ENCODE measurements at regions not wholly inside any gene's neighbourhood (a gene's known extent, or its start where the extent isn't known, plus 50 kb on each side); places are given as distances from the start of the nearest gene placed in this dataset.

GRCh38 chr6:170164271-170164900 is 126.5 kb downstream of the DLL1 start:
- H3K4me2 ChIP-seq (ENCODE audit: insufficient read depth, low read length) = no peak overlapping the region
- no peak overlapping the region for H3K27ac ChIP-seq (ENCODE audit: low read depth, low read length)
- TF ChIP-seq CTCF (IDR thresholded peaks at IDR 0.05; ENCODE audit: extremely low read depth, low read depth, low read length) = no peak
- no peak overlapping the region for H3K4me3 ChIP-seq (ENCODE audit: insufficient read depth, low read length)
- peak; percentile 65 for DNase-seq (ENCODE audit: insufficient read length, low spot score, missing footprints)
- no peaks in the 10 kb centered on the region for H3K27me3 ChIP-seq (ENCODE audit: insufficient read depth, low read length)
- no peaks in the 10 kb centered on the region for H3K36me3 ChIP-seq (ENCODE audit: insufficient read depth, low read length)
- no peak overlapping the region for H2AFZ ChIP-seq (ENCODE audit: low read length)
- no peaks in the 10 kb centered on the region for H3K9me3 ChIP-seq (ENCODE audit: low read depth, low read length)
- no peaks in the 10 kb centered on the region for H3K79me2 ChIP-seq (ENCODE audit: insufficient read depth, low read length)
- no peaks in the 10 kb centered on the region for H3K4me1 ChIP-seq (ENCODE audit: insufficient read depth, low read length)
- H4K20me1 ChIP-seq (ENCODE audit: insufficient read depth, low read length) = no peaks in the 10 kb centered on the region

GRCh38 chr6:170163405-170164170 is 127.3 kb downstream of the DLL1 start:
- Histone ChIP-seq H3K4me3 (ENCODE audit: insufficient read depth, low read length) (no peak overlapping the region), H3K27me3 (ENCODE audit: insufficient read depth, low read length) (no peaks in the 10 kb centered on the region), H3K27ac (ENCODE audit: low read depth, low read length) (no peak overlapping the region), H2AFZ (ENCODE audit: low read length) (no peak overlapping the region), H4K20me1 (ENCODE audit: insufficient read depth, low read length) (no peaks in the 10 kb centered on the region), H3K4me1 (ENCODE audit: insufficient read depth, low read length) (no peaks in the 10 kb centered on the region), H3K9me3 (ENCODE audit: low read depth, low read length) (no peaks in the 10 kb centered on the region), H3K4me2 (ENCODE audit: insufficient read depth, low read length) (no peak overlapping the region), H3K79me2 (ENCODE audit: insufficient read depth, low read length) (no peaks in the 10 kb centered on the region), H3K36me3 (ENCODE audit: insufficient read depth, low read length) (no peaks in the 10 kb centered on the region)
- DNase-seq (ENCODE audit: insufficient read length, low spot score, missing footprints) = peak; percentile 46
- no peak for TF ChIP-seq CTCF (IDR thresholded peaks at IDR 0.05; ENCODE audit: extremely low read depth, low read depth, low read length)

- peak; percentile 66 for DNase-seq (ENCODE audit: insufficient read length, low spot score, missing footprints)
- Histone ChIP-seq H3K36me3 (ENCODE audit: insufficient read depth, low read length) (no peaks in the 10 kb centered on the region), H3K27ac (ENCODE audit: low read depth, low read length) (no peak overlapping the region), H3K4me3 (ENCODE audit: insufficient read depth, low read length) (no peak overlapping the region), H3K9me3 (ENCODE audit: low read depth, low read length) (no peaks in the 10 kb centered on the region), H2AFZ (ENCODE audit: low read length) (no peak overlapping the region), H3K4me1 (ENCODE audit: insufficient read depth, low read length) (no peaks in the 10 kb centered on the region), H3K4me2 (ENCODE audit: insufficient read depth, low read length) (no peak overlapping the region), H3K27me3 (ENCODE audit: insufficient read depth, low read length) (no peaks in the 10 kb centered on the region), H4K20me1 (ENCODE audit: insufficient read depth, low read length) (no peaks in the 10 kb centered on the region), H3K79me2 (ENCODE audit: insufficient read depth, low read length) (no peaks in the 10 kb centered on the region)
- no peak for TF ChIP-seq CTCF (IDR thresholded peaks at IDR 0.05; ENCODE audit: extremely low read depth, low read depth, low read length)
Measured at GRCh38 chr6:170162775-170163404, 128.0 kb downstream of the DLL1 start.

All from osteoblast (primary cell).